AG09309 (cell line): ENCODE measurements at regions not wholly inside any gene's neighbourhood (a gene's known extent, or its start where the extent isn't known, plus 50 kb on each side); places are given as distances from the start of the nearest gene placed in this dataset.

Source experiments
- DNase-seq: peaks from one replicate; pipeline ENCODE4 v3.0.0-alpha.2; 2010; ENCODE audit warnings: low read depth
- H3K4me3 ChIP-seq: 2 replicates; pipeline ENCODE4 v1.5.1; 2011; ENCODE audit warnings: mild to moderate bottlenecking, low read depth, low read length, moderate library complexity; ENCODE audit not compliant: control insufficient read depth
- TF ChIP-seq, protein P1 (sequence below): IDR thresholded peaks from 2 replicates; pipeline ENCODE4 v1.5.1; 2011; ENCODE audit warnings: mild to moderate bottlenecking, low read depth, low read length, inconsistent platforms; ENCODE audit not compliant: insufficient read depth, control insufficient read depth; ENCODE audit errors: missing control alignments

DNA sequence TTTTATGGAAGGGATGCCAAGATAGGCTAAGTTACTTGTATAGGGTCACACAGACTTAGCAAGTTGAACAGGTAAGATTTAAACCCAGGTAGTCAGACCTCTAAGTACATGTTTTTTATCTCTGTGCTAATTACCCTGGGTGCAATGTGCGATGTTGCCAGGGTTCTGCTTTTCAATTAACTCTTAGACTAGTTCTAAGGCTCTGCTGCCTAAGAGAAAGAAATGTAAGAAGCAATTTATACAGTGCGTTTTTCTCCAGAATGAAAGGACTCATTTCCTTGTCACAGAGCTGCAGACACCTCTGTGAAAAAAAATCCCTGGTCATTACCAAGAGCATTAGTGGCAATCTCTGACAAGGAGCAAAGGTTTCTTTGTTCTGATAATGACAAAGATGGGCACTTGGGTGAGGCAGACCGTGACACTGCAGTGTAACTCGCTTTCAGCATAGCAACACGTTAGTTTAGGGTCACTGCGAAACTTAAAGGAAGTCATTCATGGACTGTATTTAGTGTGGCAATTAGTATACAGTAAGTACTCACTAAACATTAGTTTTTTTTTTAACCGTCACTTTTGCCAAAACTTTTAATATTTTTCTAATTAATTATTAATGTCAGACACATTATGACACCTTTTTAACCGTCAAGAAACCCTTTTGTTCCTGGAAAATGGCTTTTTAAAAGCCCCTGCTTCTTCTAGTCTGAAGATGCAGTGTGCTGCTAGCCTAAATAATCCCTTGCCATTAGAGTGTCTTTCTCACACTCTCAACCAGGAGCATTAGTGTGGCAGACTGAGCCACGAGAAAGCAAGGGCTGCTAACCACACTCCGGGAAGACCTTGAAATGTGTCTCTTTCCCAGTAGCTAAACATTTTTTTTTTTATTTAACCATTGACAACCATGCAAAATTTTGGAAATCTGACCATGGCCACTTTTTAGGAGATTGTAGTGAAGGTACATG lies 520.0 kb upstream of the C9orf72 start:
- H3K4me3 ChIP-seq: no peak overlapping the region
- no peak for DNase-seq
- TF ChIP-seq, protein P1, sequence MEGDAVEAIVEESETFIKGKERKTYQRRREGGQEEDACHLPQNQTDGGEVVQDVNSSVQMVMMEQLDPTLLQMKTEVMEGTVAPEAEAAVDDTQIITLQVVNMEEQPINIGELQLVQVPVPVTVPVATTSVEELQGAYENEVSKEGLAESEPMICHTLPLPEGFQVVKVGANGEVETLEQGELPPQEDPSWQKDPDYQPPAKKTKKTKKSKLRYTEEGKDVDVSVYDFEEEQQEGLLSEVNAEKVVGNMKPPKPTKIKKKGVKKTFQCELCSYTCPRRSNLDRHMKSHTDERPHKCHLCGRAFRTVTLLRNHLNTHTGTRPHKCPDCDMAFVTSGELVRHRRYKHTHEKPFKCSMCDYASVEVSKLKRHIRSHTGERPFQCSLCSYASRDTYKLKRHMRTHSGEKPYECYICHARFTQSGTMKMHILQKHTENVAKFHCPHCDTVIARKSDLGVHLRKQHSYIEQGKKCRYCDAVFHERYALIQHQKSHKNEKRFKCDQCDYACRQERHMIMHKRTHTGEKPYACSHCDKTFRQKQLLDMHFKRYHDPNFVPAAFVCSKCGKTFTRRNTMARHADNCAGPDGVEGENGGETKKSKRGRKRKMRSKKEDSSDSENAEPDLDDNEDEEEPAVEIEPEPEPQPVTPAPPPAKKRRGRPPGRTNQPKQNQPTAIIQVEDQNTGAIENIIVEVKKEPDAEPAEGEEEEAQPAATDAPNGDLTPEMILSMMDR: no peak

DNA sequence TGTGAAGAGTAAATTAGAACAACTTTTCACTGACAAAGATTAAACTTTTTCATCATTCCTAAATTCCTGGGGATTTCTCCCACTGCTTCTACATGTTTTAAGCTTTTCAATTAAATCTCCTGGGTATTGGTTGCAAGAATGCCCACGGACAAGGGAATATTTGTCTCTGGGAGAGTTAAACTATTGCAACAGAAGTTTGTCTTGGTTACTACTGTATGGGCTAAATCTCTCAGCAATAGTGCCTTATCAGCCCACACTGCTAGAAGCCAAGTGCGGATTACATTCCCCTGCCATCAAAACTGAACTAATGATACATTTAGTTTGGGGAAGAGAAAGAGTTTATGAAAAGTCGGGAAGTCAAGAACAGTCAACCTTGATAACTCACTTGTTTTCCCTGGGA lies 528.2 kb upstream of the C9orf72 start:
- H3K4me3 ChIP-seq: no peak overlapping the region
- TF ChIP-seq, protein P1: no peak
- no peak for DNase-seq

DNA sequence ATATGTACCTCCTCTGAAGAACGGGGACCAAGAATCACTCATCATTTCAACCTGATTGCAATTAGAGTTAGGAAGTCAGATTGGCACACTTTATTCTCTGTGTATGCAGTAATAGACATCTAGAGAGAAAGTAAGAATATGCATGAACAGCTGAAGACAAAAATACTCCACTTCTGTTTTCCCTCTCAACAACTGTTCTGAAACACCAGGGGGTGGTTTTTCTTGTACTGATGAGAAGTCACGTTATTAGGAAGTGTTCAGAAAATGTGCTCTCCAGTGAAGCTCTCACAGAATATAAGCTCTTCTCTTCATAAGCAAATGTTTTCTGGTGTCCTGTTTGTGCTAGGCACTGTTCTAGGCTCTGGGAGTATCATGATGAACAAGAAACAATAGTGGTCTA lies 531.7 kb upstream of the C9orf72 start:
- TF ChIP-seq, protein P1: no peak
- no peak overlapping the region for H3K4me3 ChIP-seq
- DNase-seq: no peak

DNA sequence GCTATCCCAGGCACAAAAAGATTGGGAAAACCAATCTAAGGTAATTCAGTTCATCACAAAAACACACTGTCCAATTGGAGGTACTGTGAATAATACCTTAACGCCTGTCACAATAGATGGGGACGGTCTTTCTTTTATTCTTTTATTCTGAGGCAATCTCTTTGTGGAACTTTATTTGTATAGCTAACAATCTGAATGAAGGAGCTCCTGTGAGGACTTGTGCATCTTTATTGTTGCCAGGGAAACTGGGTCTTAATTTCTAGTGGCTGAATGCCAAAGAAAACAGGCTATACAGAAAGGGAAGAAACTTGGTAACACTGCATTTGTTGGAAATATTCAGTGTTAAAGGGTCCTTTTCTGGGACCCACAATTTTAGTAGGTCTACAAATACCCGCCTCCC lies 546.9 kb upstream of the C9orf72 start:
- TF ChIP-seq, protein P1: no peak
- no peak overlapping the region for H3K4me3 ChIP-seq
- DNase-seq: no peak

DNA sequence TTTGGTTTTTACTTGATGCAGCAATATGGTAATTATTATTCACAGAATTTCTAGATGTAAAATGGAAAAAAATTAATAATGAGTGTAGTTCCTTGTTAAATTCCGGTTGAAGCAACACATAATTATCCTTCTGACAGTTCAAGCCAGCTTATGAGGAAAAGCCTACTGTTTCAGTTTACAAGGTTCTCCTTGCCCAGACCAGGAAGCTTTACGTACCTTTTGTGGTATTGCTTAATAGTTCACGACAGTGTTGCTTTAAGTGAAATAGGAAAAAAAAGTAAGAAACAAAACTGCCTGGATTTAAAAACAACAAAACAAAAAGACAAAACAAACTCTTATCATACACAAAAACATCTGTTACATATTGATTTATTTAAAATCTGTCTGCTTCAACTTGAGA lies 547.3 kb upstream of the C9orf72 start:
- TF ChIP-seq, protein P1: no peak
- DNase-seq: no peak
- no peak overlapping the region for H3K4me3 ChIP-seq

DNA sequence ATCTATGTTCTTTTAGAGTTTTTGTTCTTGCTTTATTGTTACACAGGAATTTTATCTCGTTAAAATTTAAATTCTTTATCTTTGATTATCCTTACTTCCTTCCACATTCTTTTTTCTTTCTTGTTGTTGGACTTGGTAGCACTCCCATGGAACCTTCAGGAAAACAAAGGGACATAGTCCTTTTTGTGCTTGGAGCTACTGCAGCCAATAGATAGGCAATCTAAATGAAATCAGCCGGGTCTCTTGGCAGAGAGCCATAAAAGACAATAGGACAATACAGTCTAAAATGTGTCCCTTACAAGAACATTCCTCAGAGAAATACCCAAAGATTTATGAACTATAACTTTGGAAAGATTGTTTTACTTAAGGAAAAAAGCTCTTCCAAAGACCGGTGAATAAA lies 548.1 kb upstream of the C9orf72 start:
- TF ChIP-seq, protein P1: no peak
- no peak for DNase-seq
- no peak overlapping the region for H3K4me3 ChIP-seq
